ENCODE measurements at regions not wholly inside any gene's neighbourhood (a gene's known extent, or its start where the extent isn't known, plus 50 kb on each side); places are given as distances from the start of the nearest gene placed in this dataset.

- intact Hi-C loops (cut with micrococcal nuclease; ENCODE audit: unreplicated experiment), result no loop called here
- Mint-ChIP-seq H3K9me3 (ENCODE audit: low read depth, unreplicated experiment) (no peaks in the 10 kb centered on the region), H3K4me1 (ENCODE audit: low read depth, unreplicated experiment) (no peaks in the 10 kb centered on the region), H3K4me3 (ENCODE audit: low read depth, unreplicated experiment) (no peak overlapping the region), H3K27ac (ENCODE audit: unreplicated experiment) (no peak overlapping the region), H3K27me3 (ENCODE audit: unreplicated experiment) (no peaks in the 10 kb centered on the region), H3K36me3 (ENCODE audit: insufficient read depth, unreplicated experiment) (no peaks in the 10 kb centered on the region)
- CTCF ChIA-PET, result interaction anchor here (0.6 kb wide), 1 partner anchor 157 kb away, joined by 6 read pairs; no protein-coding TSS in a partner anchor
- TF ChIP-seq CTCF (IDR thresholded peaks at IDR 0.05; ENCODE audit: unreplicated experiment), result no peak
- no TSS peak for BruUV-seq (replicated peaks)
- DNase-seq, result no peak
These were observed 305.5 kb upstream of the DPH6 start for GRCh38 chr15:35851491-35851890.

GRCh38 chr15:35852818-35853624, 307.1 kb upstream of the DPH6 start:
- no peaks in the 10 kb centered on the region for H3K27me3 Mint-ChIP-seq (ENCODE audit: unreplicated experiment)
- DNase-seq, result no peak
- intact Hi-C loops (cut with micrococcal nuclease; ENCODE audit: unreplicated experiment), result no loop called here
- H3K4me1 Mint-ChIP-seq (ENCODE audit: low read depth, unreplicated experiment), result no peaks in the 10 kb centered on the region
- no TSS peak for BruUV-seq (replicated peaks)
- H3K9me3 Mint-ChIP-seq (ENCODE audit: low read depth, unreplicated experiment), result no peaks in the 10 kb centered on the region
- CTCF ChIA-PET, result no interaction called here
- TF ChIP-seq CTCF (IDR thresholded peaks at IDR 0.05; ENCODE audit: unreplicated experiment), result no peak
- H3K27ac Mint-ChIP-seq (ENCODE audit: unreplicated experiment), result no peak overlapping the region
- no peaks in the 10 kb centered on the region for H3K36me3 Mint-ChIP-seq (ENCODE audit: insufficient read depth, unreplicated experiment)
- no peak overlapping the region for H3K4me3 Mint-ChIP-seq (ENCODE audit: low read depth, unreplicated experiment)

DNA sequence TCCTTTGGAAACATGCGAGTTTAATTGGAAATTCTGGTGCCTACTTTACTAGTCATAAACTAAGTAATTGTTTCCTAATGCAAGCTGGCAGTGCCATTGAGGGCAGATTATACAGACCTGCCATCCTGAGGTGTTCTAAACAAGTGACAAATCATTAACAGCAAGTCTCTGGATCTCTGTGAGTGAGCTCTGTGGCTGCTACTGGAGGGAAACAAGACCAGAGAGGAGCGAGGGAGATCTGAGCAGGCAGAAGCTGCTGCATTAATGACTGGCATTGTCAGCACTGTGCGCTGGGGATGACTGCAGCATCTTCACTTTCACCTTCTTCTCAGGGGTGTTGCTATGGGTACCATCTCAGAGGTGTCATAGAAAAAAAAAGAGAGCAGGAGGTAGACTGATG, 308.4 kb upstream of the DPH6 start:
- H3K9me3 Mint-ChIP-seq (ENCODE audit: low read depth, unreplicated experiment), result no peaks in the 10 kb centered on the region
- H3K4me1 Mint-ChIP-seq (ENCODE audit: low read depth, unreplicated experiment), result no peaks in the 10 kb centered on the region
- BruUV-seq (replicated peaks), result no TSS peak
- CTCF ChIA-PET, result no interaction called here
- no peak for DNase-seq
- H3K4me3 Mint-ChIP-seq (ENCODE audit: low read depth, unreplicated experiment), result no peak overlapping the region
- intact Hi-C loops (cut with micrococcal nuclease; ENCODE audit: unreplicated experiment), result no loop called here
- H3K27ac Mint-ChIP-seq (ENCODE audit: unreplicated experiment), result no peak overlapping the region
- H3K36me3 Mint-ChIP-seq (ENCODE audit: insufficient read depth, unreplicated experiment), result no peaks in the 10 kb centered on the region
- no peaks in the 10 kb centered on the region for H3K27me3 Mint-ChIP-seq (ENCODE audit: unreplicated experiment)
- TF ChIP-seq CTCF (IDR thresholded peaks at IDR 0.05; ENCODE audit: unreplicated experiment), result no peak

DNA sequence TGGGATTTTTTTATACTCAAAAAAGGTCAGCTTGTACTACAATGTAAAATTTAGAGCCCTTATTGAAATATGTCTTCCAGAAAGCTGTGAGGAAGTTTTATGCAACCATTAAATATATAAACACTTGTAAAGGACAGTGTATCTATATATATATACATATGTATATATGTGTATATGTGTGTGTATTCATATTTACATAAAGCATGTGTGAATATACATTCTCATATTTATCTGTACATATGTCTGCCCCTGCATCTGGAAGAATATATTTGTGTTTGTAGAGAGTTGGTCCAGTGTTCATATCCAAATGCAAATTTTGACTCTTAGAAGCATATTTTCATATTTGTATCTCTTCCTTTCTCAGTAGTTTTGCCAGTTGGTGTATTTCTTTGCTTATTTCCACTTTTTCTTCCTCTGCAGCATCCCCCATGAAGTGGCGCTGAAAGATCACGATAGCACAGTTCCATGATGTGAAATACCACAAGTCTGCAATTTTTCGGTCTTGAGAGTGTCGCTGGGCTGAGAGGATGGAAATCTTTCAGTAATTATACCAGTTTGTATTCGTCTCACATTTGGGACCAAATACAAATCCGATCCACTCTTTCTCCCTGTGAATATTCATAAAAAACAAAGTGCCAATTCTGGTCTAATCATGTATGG, 311.7 kb upstream of the DPH6 start:
- no peaks in the 10 kb centered on the region for H3K9me3 Mint-ChIP-seq (ENCODE audit: low read depth, unreplicated experiment)
- no peaks in the 10 kb centered on the region for H3K27me3 Mint-ChIP-seq (ENCODE audit: unreplicated experiment)
- no peak overlapping the region for H3K4me3 Mint-ChIP-seq (ENCODE audit: low read depth, unreplicated experiment)
- H3K4me1 Mint-ChIP-seq (ENCODE audit: low read depth, unreplicated experiment), result no peaks in the 10 kb centered on the region
- TF ChIP-seq CTCF (IDR thresholded peaks at IDR 0.05; ENCODE audit: unreplicated experiment), result no peak
- no TSS peak for BruUV-seq (replicated peaks)
- H3K36me3 Mint-ChIP-seq (ENCODE audit: insufficient read depth, unreplicated experiment), result no peaks in the 10 kb centered on the region
- H3K27ac Mint-ChIP-seq (ENCODE audit: unreplicated experiment), result no peak overlapping the region
- DNase-seq, result no peak
- CTCF ChIA-PET, result no interaction called here
- intact Hi-C loops (cut with micrococcal nuclease; ENCODE audit: unreplicated experiment), result no loop called here

Data from Calu3 (cell line).